Osteocyte (in vitro differentiated cells): ENCODE measurements at regions not wholly inside any gene's neighbourhood (a gene's known extent, or its start where the extent isn't known, plus 50 kb on each side); places are given as distances from the start of the nearest gene placed in this dataset.

Experiments used
- DNase-seq: peaks from one replicate; pipeline ENCODE4 v3.0.0; 2021; ENCODE audit warnings: mixed read lengths; ENCODE audit not compliant: unreplicated experiment; ENCODE audit errors: extremely low spot score
- H3K27ac Mint-ChIP-seq: one replicate; pipeline ENCODE4 v1.8.0; 2021; ENCODE audit warnings: mild to moderate bottlenecking, mixed read lengths; ENCODE audit not compliant: unreplicated experiment
- H3K27me3 Mint-ChIP-seq: one replicate; pipeline ENCODE4 v1.8.0; 2021; ENCODE audit warnings: mixed read lengths; ENCODE audit not compliant: unreplicated experiment
- H3K36me3 Mint-ChIP-seq: one replicate; pipeline ENCODE4 v1.8.0; 2021; ENCODE audit warnings: mixed read lengths; ENCODE audit not compliant: unreplicated experiment
- H3K4me1 Mint-ChIP-seq: one replicate; pipeline ENCODE4 v1.8.0; 2021; ENCODE audit warnings: mixed read lengths; ENCODE audit not compliant: unreplicated experiment
- H3K4me3 Mint-ChIP-seq: one replicate; pipeline ENCODE4 v1.8.0; 2021; ENCODE audit warnings: mild to moderate bottlenecking, moderate library complexity, mixed read lengths; ENCODE audit not compliant: unreplicated experiment
- H3K9me3 Mint-ChIP-seq: one replicate; pipeline ENCODE4 v1.8.0; 2021; ENCODE audit warnings: mixed read lengths; ENCODE audit not compliant: unreplicated experiment
- CTCF ChIP-seq: fragments of 200-600 bp; sonication (generic); IDR thresholded peaks from 2 replicates; pipeline ENCODE4 v1.5.0; 2021; ENCODE audit warnings: antibody characterized with exemption, mild to moderate bottlenecking, moderate library complexity

DNA sequence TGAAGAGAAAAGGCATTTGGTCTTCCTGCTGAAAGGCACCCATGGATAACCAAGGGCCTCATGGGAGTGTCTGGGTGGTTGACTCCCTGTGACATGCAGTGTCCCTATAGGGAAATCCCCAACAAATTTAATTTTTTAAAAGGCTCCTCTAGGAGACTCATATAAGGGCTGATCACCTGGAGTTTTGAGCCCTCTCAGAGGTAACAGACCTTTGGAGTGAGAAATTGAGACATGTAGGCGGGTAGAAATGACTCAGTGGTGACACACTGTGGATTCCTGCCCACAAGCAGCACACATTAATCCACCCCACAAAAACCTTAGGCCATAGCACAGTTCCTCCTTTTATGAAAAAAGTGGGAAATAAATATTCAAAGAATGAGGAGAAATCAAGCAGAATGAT, 557.0 kb upstream of the CNTNAP5 start:
- H3K27ac Mint-ChIP-seq, result no peak overlapping the region
- H3K9me3 Mint-ChIP-seq, result peaks cover 7% of the 10 kb centered on the region
- no peaks in the 10 kb centered on the region for H3K4me1 Mint-ChIP-seq
- H3K36me3 Mint-ChIP-seq, result no peaks in the 10 kb centered on the region
- no peaks in the 10 kb centered on the region for H3K27me3 Mint-ChIP-seq
- no peak for DNase-seq
- TF ChIP-seq CTCF, result no peak
- no peak overlapping the region for H3K4me3 Mint-ChIP-seq

DNA sequence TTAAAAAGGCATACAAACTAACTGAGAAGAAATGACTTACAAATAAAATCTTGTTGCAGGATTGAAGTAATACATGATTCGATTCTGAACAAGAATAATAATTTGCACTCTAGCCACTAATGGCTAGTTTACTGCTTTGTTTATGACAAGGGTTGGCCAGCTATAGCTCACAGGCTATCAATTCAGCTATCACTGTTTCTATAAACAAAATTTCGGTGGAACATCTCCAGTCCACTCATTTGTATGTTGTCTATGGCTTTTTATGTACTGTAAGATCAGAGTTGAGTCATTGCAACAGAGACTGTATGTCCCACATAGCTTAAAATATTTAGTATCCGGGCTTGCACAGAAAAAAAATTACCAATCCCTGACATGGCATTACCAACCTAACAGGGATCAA, 543.7 kb upstream of the CNTNAP5 start:
- Mint-ChIP-seq H3K4me1 (no peaks in the 10 kb centered on the region), H3K27ac (no peak overlapping the region), H3K36me3 (no peaks in the 10 kb centered on the region), H3K27me3 (no peaks in the 10 kb centered on the region), H3K4me3 (no peak overlapping the region), H3K9me3 (peaks cover 8% of the 10 kb centered on the region)
- TF ChIP-seq CTCF, result no peak
- DNase-seq, result no peak

- no peaks in the 10 kb centered on the region for H3K36me3 Mint-ChIP-seq
- peaks cover 7% of the 10 kb centered on the region for H3K9me3 Mint-ChIP-seq
- H3K4me3 Mint-ChIP-seq, result no peak overlapping the region
- H3K4me1 Mint-ChIP-seq, result no peaks in the 10 kb centered on the region
- TF ChIP-seq CTCF, result no peak
- DNase-seq, result no peak
- H3K27me3 Mint-ChIP-seq, result no peaks in the 10 kb centered on the region
- no peak overlapping the region for H3K27ac Mint-ChIP-seq
Observed at GRCh38 chr2:123485056-123485455, 540.0 kb upstream of the CNTNAP5 start.

GRCh38 chr2:123493687-123494086, 531.4 kb upstream of the CNTNAP5 start:
- Mint-ChIP-seq H3K27me3 (no peaks in the 10 kb centered on the region), H3K9me3 (peaks cover 25% of the 10 kb centered on the region), H3K27ac (no peak overlapping the region), H3K36me3 (no peaks in the 10 kb centered on the region), H3K4me1 (no peaks in the 10 kb centered on the region), H3K4me3 (no peak overlapping the region)
- DNase-seq, result no peak
- TF ChIP-seq CTCF, result no peak

DNA sequence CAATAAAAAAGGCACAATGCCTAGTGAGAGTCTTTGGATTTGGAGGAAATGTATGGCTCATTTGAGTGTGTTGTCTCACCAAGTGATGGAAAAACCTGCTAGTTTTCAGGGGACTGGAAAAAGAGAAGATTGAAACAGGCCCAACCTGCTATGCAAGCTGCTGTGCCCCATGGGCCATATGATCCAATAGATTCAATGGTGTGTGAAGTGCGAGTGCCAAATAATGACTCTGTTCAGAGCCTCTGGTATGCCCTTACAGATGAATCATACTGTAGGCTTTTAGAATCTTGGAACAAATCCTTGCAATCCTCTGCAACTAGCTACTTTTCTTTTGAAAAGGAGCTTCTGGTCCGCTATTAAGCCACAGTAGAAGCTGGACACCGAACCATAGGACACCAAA, 529.8 kb upstream of the CNTNAP5 start:
- Mint-ChIP-seq H3K27me3 (no peaks in the 10 kb centered on the region), H3K4me3 (no peak overlapping the region), H3K9me3 (peaks cover 26% of the 10 kb centered on the region), H3K36me3 (no peaks in the 10 kb centered on the region), H3K27ac (no peak overlapping the region), H3K4me1 (no peaks in the 10 kb centered on the region)
- TF ChIP-seq CTCF, result no peak
- no peak for DNase-seq
